Liver (tissue), 7 donors: ENCODE measurements at regions not wholly inside any gene's neighbourhood (a gene's known extent, or its start where the extent isn't known, plus 50 kb on each side); places are given as distances from the start of the nearest gene placed in this dataset.
"Not testable (repeated sequence)": the region's sequence is repeated elsewhere in the genome, so short reads cannot be mapped to it uniquely, and the experiment has no call there.

Experiments
- DNase-seq: peaks from one replicate; pipeline ENCODE4 v3.0.0-alpha.2; 2017; ENCODE audit warnings: low spot score
- H3K27ac ChIP-seq, 2 donors: one replicate each; pipeline ENCODE4 v1.7.0; 2013; ENCODE audit warnings: inconsistent platforms in 2 of 2, low read length in 2 of 2, control low read depth in 1 of 2, low read depth in 1 of 2, mild to moderate bottlenecking in 1 of 2
- H3K27me3 ChIP-seq, 4 donors: one replicate each; pipeline versions ENCODE4 v1.6.1 to v1.7.0; 2013; ENCODE audit warnings: low read length in 3 of 4, inconsistent platforms in 1 of 4, mild to moderate bottlenecking in 1 of 4, moderate library complexity in 1 of 4; ENCODE audit not compliant: control insufficient read depth in 4 of 4, insufficient read depth in 4 of 4
- H3K36me3 ChIP-seq, 4 donors: one replicate each; pipeline versions ENCODE4 v1.6.1 to v1.7.0; 2013; ENCODE audit warnings: low read length in 3 of 4, mild to moderate bottlenecking in 3 of 4, low read depth in 1 of 4, moderate library complexity in 1 of 4; ENCODE audit not compliant: control insufficient read depth in 4 of 4, insufficient read depth in 3 of 4
- H3K4me1 ChIP-seq, 4 donors: one replicate each; pipeline versions ENCODE4 v1.6.1 to v1.7.0; 2013; ENCODE audit warnings: low read length in 3 of 4, mild to moderate bottlenecking in 3 of 4, moderate library complexity in 1 of 4; ENCODE audit not compliant: control insufficient read depth in 4 of 4, insufficient read depth in 4 of 4
- H3K4me3 ChIP-seq, 3 donors: one replicate each; pipeline versions ENCODE4 v1.6.1 to v1.7.0; 2013; ENCODE audit warnings: low read length in 3 of 3, control low read depth in 1 of 3, low read depth in 1 of 3, mild to moderate bottlenecking in 1 of 3
- H3K9ac ChIP-seq, 2 donors: one replicate each; pipeline ENCODE4 v1.7.0; 2013; ENCODE audit warnings: low read length in 2 of 2, mild to moderate bottlenecking in 2 of 2, moderate library complexity in 2 of 2, control low read depth in 1 of 2, low read depth in 1 of 2
- H3K9me3 ChIP-seq, 4 donors: one replicate each; pipeline versions ENCODE4 v1.6.1 to v1.7.0; 2013; ENCODE audit warnings: low read length in 3 of 4; ENCODE audit not compliant: control insufficient read depth in 4 of 4
- EGR1 ChIP-seq, 2 donors: IDR thresholded peaks; 2 replicates each; pipeline ENCODE4 v1.6.1; 2016 to 2018; ENCODE audit warnings: antibody characterized with exemption in 2 of 2, low read depth in 2 of 2
- FOXA1 ChIP-seq: IDR thresholded peaks from 2 replicates; pipeline ENCODE4 v1.6.1; 2016; ENCODE audit warnings: antibody characterized with exemption
- FOXA2 ChIP-seq: IDR thresholded peaks from 2 replicates; pipeline ENCODE4 v1.6.1; 2016; ENCODE audit warnings: antibody characterized with exemption
- HNF4A ChIP-seq, 2 donors: conservative IDR thresholded peaks; 2 replicates each; pipeline ENCODE4 v1.6.1; 2016; ENCODE audit warnings: antibody characterized with exemption in 2 of 2, mild to moderate bottlenecking in 2 of 2
- HNF4G ChIP-seq: IDR thresholded peaks from 2 replicates; pipeline ENCODE4 v1.6.1; 2016; ENCODE audit warnings: antibody characterized with exemption
- JUND ChIP-seq, 2 donors: IDR thresholded peaks; 2 replicates each; pipeline ENCODE4 v1.6.1; 2016; ENCODE audit warnings: antibody characterized with exemption in 2 of 2
- MAX ChIP-seq: IDR thresholded peaks from 2 replicates; pipeline ENCODE4 v1.6.1; 2016; ENCODE audit warnings: antibody characterized with exemption
- NR2F2 ChIP-seq: IDR thresholded peaks from 2 replicates; pipeline ENCODE4 v1.6.1; 2016; ENCODE audit warnings: antibody characterized with exemption
- RAD21 ChIP-seq, 2 donors: IDR thresholded peaks; 2 replicates each; pipeline ENCODE4 v1.6.1; 2016; ENCODE audit warnings: antibody characterized with exemption in 2 of 2, mild to moderate bottlenecking in 2 of 2
- REST ChIP-seq: IDR thresholded peaks from 2 replicates; pipeline ENCODE4 v1.6.1; 2016; ENCODE audit warnings: antibody characterized with exemption, mild to moderate bottlenecking
- RXRA ChIP-seq, 2 donors: IDR thresholded peaks; 2 replicates each; pipeline ENCODE4 v1.6.1; 2017 to 2018; ENCODE audit warnings: antibody characterized with exemption in 2 of 2, mild to moderate bottlenecking in 1 of 2
- SP1 ChIP-seq: IDR thresholded peaks from 2 replicates; pipeline ENCODE4 v1.6.1; 2018; ENCODE audit warnings: antibody characterized with exemption, mild to moderate bottlenecking
- TAF1 ChIP-seq: conservative IDR thresholded peaks from 2 replicates; pipeline ENCODE4 v1.6.1; 2016; ENCODE audit warnings: antibody characterized with exemption, mild to moderate bottlenecking
- YY1 ChIP-seq: IDR thresholded peaks from 2 replicates; pipeline ENCODE4 v1.6.1; 2016; ENCODE audit warnings: antibody characterized with exemption, mild to moderate bottlenecking
- ZBTB33 ChIP-seq: IDR thresholded peaks from 2 replicates; pipeline ENCODE4 v1.6.1; 2016; ENCODE audit warnings: antibody characterized with exemption
- WGBS: extraction: QIAGEN DNeasy Blood & Tissue Kit; methylation state at CpG from one replicate; pipeline ENCODE4 v1.1.7; 2013; 5-methylcytosine and 5-hydroxymethylcytosine counted together
- donor health status: healthy.
- donor health status: healthy.
- donor health status: healthy.
- donor health status: healthy.

GRCh38 chr9:82424599-82425120, 436.1 kb downstream of the SPATA31D1 start:
- Histone ChIP-seq H3K9ac (no peak overlapping the region), H3K36me3 (no peaks in the 10 kb centered on the region), H3K4me1 (peaks cover 2 to 31% (median 28%) of the 10 kb centered on the region in 4 donors), H3K27me3 (no peaks in the 10 kb centered on the region), H3K27ac (no peak overlapping the region), H3K4me3 (no peak overlapping the region), H3K9me3 (no peaks in the 10 kb centered on the region)
- no peak for TF ChIP-seq YY1
- no peak for DNase-seq

GRCh38 chr9:82431121-82431520, 442.5 kb downstream of the SPATA31D1 start:
- Histone ChIP-seq H3K27me3 (no peaks in the 10 kb centered on the region), H3K4me1 (no peaks in the 10 kb centered on the region), H3K9ac (no peak overlapping the region), H3K27ac (no peak overlapping the region), H3K36me3 (no peaks in the 10 kb centered on the region), H3K4me3 (no peak overlapping the region), H3K9me3 (no peaks in the 10 kb centered on the region)
- no peak for DNase-seq
- TF ChIP-seq HNF4A (conservative IDR thresholded peaks at IDR 0.05) (no peak), HNF4G (no peak), YY1 (no peak), TAF1 (no peak), EGR1 (IDR thresholded peaks at IDR 0.05; ENCODE audit: low read depth in 2 of 2) (no peak), RAD21 (IDR thresholded peaks at IDR 0.05) (no peak), JUND (IDR thresholded peaks at IDR 0.05) (no peak), FOXA1 (no peak), FOXA2 (no peak), RXRA (IDR thresholded peaks at IDR 0.05) (no peak), SP1 (no peak), ZBTB33 (no peak), MAX (no peak), NR2F2 (no peak), REST (no peak)
- WGBS = 90% methylated on average over 18 of the region's 18 CpGs

- H3K9me3 ChIP-seq = not testable (repeated sequence)
- 93% methylated on average over 15 of the region's 15 CpGs for WGBS
Measured at GRCh38 chr9:82433290-82433931, 444.8 kb downstream of the SPATA31D1 start.

More at GRCh38 chr9:82433290-82433931, 444.8 kb downstream of the SPATA31D1 start:
- not testable (repeated sequence) for H3K27ac ChIP-seq, H3K27me3 ChIP-seq, H3K4me1 ChIP-seq, DNase-seq, H3K9ac ChIP-seq, H3K36me3 ChIP-seq, H3K4me3 ChIP-seq
